ENCODE measurements at regions not wholly inside any gene's neighbourhood (a gene's known extent, or its start where the extent isn't known, plus 50 kb on each side); places are given as distances from the start of the nearest gene placed in this dataset.
"Not testable (repeated sequence)": the region's sequence is repeated elsewhere in the genome, so short reads cannot be mapped to it uniquely, and the experiment has no call there.

DNA sequence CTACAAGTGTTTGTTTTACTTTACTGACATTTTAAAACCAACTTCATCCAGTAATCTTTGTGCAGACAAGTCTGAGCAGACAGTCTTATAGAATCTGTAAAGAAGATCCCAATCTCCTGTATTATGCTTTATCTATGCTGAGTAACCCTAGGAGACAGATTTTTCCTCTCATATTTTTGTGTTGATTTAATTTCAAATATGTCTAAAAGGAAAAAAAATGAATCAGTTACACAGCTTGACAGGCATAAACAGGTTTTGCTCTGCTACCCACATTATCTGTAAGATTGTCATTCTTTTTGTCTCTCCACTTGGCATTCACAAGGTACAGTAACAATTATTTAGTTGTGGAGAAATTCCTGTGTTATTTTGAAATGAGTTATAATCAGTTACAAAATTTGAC is 415.0 kb downstream of the NYAP2 start:
- FAIRE-seq, result no peak
- DNase-seq (ENCODE audit: insufficient read length, low spot score), result no peak

DNA sequence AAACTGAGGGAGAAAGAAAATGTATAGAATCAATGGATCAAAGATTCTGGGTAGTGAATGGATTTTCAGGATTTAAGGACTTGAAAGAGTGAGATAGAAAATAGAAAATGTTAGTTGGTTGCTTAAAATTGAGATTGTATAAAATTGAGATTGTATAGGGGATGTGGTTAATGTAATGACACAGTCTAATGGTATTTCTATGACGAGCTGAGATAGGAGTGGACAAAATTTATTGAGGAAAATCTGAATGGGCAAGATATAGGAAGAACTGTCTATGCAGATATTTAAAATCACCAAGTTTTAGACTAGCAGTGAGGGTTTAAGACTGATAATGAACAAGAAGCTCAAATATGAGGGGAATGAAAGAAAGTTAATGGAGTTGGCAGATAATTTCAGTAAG is 406.6 kb downstream of the NYAP2 start:
- no peak for FAIRE-seq
- DNase-seq (ENCODE audit: insufficient read length, low spot score), result no peak

DNA sequence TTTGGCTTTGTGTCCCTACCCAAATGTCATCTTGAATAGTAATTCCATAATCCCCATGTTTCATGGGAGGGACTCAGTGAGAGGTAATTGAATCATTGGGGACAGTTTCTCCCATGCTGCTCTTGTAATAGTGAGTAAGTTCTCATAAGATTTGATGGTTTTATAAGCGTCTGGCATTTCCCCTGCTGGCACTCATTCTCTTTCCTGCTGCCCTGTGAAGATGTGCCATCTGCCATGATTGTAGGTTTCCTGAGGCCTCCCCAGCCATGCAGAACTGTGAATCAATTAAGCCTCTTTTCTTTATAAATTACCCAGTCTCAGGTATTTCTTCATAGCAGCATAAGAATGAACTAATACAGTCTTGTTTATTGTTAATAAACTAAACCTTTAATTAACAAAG is 402.6 kb downstream of the NYAP2 start:
- FAIRE-seq, result not testable (repeated sequence)

DNA sequence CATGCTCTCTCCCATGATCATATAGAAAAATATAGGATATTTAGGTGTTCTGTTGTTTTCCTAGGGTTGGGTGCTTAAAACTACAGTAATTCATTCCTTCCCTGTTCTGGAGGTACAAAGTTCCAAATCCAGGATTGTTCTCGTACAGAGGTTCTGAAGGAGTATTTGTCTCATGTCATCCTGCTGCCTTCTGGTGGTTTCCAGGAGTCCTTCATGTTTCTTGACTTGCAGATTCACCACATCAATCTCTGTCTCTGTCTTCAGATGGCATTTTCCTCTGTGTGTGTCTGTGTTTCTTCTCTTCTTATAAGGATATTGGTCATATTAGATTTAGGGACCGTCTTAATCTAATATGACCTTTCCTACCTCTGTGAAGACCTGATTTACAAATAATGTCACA is 397.9 kb downstream of the NYAP2 start:
- DNase-seq (ENCODE audit: insufficient read length, low spot score), result no peak
- FAIRE-seq, result no peak

More for the DNA sequence above, 402.6 kb downstream of the NYAP2 start:
- DNase-seq (ENCODE audit: insufficient read length, low spot score), result not testable (repeated sequence)

DNA sequence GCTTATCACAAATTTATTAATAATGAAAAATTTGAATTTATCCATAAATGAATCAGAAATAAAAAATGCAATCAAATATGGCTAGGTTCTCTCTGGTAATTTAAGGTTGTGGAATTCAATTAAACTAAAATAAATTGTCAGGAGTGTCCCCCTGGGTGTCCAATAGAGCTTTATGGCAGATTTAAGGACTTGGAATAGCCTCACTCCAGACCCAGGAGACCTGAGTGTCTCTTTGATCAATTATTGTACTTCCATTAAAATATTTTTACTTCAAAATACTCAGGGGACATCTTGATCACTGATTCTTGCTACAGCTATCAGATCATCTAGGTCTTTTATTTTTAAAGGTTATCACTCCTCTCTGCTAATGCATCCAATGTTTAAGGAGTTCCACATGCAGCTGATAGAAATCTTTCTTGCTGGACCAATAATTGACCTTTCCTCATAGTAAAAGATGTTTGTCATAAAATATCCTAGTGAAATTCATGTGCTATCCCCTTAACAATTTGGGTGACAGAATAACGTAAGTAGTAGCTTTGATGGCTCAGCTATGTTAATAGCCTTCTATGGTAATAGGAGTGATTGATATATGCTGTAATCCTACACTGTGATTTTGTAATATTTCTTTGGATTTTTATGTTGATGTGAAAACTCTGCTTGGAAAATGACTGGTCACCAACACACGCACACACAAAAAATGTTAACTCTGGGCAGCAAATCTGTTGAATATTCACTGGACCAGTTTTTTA is 395.3 kb downstream of the NYAP2 start:
- DNase-seq (ENCODE audit: insufficient read length, low spot score) (no peak), FAIRE-seq (no peak)

DNA sequence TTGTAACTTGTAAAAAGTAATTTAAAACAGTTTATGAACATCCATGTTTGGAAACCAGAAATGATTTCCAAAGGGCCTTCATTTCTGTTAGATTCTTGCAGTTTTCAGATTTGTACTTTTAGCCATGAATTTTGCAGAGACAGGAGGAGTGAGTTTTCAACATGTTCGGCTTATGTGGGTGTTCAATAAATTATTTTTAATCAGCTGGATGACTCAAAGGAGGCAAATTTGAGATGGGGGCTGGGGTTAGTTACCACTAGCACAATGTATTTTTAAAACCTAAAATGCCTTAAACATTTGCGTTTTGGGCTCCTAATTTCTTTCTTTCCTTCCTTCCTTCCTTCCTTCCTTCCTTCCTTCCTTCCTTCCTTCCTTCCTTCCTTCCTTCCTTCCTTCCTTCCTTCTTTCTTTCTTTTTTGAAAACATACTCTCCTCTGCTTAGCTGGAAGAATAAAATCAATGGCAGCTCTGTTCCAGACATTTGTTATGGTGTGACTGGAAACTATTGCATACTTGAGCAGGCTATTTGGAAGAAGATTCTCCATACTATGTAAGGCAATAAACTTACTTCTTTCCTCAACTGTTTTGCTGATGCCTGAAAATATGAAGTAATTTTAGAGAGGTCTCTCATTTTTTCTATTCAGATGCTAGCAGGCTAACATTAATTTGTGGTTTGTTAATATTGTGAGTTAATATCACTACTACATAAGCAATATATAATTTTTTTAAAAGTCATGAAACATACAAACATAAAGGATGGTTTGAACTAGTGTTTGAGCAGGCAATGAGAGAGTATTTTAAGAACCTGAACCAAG is 394.4 kb downstream of the NYAP2 start:
- DNase-seq (ENCODE audit: insufficient read length, low spot score), result no peak
- FAIRE-seq, result no peak

DNA sequence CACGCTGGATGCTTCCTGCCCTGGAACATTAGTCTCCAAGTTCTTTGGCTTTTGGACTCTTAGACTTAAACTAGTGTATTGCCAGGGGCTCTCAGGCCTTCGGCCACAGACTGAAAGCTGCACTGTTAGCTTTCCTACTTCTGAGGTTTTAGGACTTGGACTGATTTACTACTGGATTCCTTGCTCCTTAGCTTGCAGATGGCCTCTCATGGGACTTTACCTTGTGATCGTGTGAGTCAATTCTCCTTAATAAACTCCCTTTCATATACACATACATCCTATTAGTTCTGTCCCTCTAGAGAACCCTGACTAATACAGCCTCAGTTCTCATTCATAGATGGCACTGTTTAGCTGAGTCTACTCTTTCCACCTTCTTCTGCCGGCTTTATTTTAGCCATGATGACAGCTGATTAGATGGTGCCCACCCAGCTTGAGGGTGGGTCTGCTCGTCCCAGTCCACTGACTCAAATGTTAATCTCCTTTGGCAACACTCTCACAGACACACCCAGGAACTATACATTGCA is 389.1 kb downstream of the NYAP2 start:
- no peak for DNase-seq (ENCODE audit: insufficient read length, low spot score)
- no peak for FAIRE-seq

DNA sequence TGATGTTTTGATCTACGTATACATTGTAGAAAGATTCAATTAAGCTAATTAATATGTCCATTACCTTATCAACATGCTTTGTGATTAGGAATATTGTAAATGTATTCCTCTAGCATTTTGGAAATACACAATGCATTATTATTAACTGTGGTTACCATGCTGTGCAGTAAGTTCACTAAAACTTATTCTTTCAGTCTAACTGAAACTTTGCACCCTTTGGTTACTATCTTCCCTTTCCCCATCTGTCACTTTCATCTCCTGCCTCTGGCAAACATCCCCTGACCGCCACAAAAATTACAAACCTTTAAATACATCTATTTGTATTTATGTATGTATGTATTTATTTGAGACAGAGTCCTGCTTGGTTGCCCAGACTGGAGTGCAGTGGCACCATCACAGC is 388.0 kb downstream of the NYAP2 start:
- FAIRE-seq, result no peak
- DNase-seq (ENCODE audit: insufficient read length, low spot score), result no peak

DNA sequence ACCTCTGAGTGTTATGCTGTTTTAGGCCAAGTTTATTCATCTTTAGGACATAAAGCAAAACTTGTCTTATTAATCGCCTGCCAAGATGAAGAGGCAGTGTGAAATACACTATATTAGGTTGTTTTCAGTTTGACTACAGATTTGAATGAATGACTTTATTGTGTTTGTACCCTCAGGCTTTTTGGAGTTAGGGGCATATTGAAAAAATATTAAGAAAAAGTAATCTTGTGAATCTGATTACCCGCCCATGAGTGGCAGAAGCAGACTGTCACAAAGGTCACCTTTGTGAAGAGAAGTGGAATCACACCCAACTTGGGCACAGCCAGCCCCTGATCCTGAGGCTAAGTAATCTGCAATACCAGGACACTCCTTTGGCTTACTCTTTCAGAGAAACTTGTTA is 382.5 kb downstream of the NYAP2 start:
- DNase-seq (ENCODE audit: insufficient read length, low spot score) (no peak), FAIRE-seq (no peak)

DNA sequence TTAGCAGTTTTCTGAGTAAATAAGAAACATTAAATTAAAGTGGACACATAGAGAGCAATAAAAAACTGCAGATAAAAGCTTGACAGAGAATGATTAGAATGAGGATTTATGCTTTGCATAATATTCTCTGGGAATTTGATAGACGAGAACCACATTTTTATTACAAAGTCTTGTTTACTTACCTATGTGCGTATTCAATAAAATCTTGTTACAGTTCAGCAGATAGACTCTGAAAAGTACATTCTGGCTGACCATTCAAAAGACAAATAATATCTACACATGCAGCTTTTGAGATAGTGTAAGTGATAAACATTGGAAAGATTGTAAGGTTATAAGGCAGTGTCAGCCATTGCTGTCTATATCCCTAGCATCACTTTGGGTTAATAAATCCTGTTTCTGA is 381.6 kb downstream of the NYAP2 start:
- no peak for FAIRE-seq
- no peak for DNase-seq (ENCODE audit: insufficient read length, low spot score)

DNA sequence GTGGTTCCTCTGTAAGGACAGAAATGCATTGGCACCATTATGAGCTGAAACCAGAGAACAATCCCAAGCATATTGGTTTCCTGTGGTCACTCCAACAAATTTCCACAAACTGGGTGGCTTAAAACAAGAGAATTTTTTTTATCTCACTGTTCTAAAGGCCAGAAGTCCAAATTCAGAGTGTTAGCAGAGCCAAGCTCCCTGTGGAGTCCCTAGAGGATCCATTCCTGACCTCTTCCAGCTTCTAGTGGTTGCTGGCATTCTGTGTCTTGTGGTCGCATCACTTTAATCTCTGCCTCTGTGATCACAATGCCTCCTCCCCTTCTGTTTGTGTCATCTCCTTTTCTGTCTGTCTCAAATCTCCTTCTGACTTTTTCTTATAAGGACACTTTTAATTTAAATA is 380.3 kb downstream of the NYAP2 start:
- no peak for FAIRE-seq
- no peak for DNase-seq (ENCODE audit: insufficient read length, low spot score)

DNA sequence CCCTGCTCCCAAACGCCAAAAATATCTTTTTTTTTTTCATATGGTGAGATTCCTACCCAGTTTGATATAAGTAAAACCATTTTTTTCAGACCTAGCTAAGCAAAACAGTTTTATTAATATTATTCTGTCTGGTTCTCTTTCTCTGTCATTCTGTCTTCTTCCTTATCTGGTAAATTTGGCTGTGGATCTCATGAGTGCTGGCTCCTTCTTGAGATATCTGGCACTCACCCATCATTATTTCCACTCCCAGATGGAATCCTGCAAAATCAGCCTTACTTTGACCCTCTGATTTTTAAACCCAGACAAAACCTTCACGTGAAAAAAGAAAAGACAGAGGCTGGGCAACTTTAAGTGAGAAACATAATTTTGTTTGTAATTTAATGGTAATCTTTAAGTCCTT is 373.6 kb downstream of the NYAP2 start:
- FAIRE-seq, result no peak
- DNase-seq (ENCODE audit: insufficient read length, low spot score), result no peak

DNA sequence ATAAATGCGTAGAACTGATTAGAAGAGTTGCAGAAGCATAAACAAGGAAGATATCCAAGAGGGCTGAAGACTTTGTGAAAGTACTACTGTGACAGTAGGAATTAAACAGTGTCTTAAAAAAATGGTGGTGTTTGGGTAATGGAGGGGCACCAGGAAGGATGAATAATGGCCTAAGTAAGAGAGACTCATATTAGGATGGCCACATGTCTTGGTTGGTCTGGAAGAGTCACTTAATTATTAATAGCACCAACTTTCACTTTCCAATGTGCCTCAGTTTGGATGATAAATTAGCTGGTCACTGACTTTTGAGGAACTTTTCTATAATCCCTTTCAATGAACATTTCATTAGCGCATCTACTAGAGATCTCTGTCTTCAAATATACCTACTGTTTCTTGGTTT is 372.2 kb downstream of the NYAP2 start:
- FAIRE-seq (no peak), DNase-seq (ENCODE audit: insufficient read length, low spot score) (no peak)

DNA sequence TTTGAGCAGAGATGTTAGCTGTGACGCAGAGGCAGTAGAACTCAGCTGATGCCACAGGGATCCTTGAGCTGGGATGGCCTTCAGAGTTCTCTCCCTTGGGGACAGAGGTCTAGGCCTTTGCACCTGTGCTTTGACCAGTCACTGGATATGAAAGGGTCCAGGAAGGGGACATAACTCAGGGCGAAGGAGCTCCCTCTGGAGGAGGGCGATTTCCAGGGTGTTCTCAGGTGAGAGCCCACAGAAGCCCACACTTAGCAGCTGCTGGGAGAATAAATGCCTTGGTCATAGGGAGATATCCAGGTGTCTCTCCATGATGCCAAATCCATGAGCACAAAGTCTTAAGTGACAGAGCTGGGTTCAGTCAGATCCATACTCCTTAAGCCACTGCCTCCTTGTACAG is 369.2 kb downstream of the NYAP2 start:
- FAIRE-seq (no peak), DNase-seq (ENCODE audit: insufficient read length, low spot score) (no peak)

DNA sequence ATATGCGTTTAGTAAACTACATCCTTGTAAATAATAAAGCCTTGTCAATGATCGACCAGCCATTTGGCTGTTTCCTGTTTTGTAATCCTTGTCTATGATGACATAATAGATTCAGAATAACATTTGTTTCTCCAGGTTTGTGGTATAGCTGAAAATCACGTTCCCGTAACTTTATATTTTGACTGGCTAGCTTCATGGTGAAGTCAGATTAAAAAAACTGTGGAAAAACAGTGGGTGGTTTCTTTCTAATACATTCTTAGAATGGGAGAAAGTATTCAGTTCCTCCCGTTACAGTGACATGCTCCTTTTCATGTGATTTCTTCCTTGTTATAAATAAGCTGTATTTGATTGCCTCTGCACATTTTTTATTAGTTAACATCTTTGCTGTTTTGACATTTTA is 366.9 kb downstream of the NYAP2 start:
- no peak for DNase-seq (ENCODE audit: insufficient read length, low spot score)
- FAIRE-seq, result no peak

DNA sequence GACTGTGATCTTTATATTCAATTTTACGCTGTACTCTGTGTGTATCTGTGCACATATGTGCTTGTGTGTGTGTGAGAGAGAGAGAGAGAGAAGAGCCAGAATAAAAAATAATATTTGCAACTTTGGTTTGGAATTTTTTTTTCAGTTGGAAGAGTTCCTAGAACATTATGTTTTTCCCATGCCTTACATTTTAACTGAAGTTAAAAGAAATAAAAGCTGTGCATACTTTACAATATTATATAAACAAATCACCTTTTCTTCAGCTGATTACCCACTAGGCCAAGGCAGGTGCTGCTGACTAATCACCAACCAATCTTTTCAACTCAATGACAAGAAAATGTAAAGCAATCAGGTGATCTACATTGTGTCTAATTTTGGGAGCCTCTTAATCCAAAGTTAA is 366.3 kb downstream of the NYAP2 start:
- DNase-seq (ENCODE audit: insufficient read length, low spot score) (no peak), FAIRE-seq (no peak)

DNA sequence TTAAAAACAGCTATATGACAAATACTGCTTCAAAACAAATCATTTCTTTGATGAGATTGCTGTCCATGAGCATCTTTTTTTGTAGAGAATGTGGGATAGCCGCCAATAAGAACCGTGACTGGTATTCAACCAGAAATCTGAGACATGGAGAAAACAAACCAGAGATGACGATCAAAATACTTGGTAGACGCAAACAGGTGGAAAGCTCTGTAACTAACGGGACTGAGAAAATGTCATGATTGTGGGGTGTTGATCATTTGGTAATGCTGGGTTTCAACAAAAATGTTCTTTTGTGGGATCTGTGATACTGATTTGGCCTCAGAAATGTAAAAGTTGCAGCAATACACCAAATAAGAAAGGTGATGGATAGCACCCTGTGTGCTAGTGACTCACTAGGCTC is 364.8 kb downstream of the NYAP2 start:
- DNase-seq (ENCODE audit: insufficient read length, low spot score), result no peak
- no peak for FAIRE-seq

DNA sequence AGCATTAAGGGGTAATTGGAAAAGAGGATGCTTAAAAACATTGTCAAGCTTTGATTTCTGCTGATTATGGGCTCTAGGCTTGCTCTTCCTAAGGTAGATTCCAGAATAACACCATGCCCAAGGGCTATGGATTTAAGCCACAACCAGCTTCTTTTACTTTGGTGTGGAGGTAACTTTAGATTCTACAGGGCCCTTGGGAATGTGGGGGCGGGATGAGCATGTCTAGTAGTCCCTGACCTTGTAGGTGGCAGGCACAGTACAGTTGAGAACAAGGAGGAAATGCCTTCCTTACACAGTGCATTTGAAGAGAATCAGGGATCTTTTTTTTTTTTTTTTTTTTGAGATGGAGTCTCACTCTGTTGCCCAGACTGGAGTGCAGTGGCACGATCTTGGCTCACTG is 364.2 kb downstream of the NYAP2 start:
- FAIRE-seq (no peak), DNase-seq (ENCODE audit: insufficient read length, low spot score) (no peak)

DNA sequence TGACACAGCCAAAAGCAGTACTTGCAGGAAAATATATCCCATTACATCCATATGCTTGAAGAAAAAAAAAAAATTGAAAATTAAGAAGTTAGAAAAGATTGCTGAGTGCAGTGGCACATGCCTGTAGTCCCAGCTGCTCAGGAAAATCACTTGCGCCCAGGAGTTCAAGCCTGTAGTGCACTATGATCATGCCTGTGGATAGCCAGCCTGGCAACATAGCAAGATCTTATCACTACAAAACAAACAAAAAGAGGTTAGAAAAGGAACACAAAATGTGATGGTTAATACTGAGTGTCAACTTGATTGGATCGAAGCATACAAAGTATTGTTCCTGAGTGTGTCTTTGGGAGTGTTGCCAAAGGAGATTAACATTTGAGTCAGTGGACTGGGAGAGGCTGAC is 361.9 kb downstream of the NYAP2 start:
- FAIRE-seq (no peak), DNase-seq (ENCODE audit: insufficient read length, low spot score) (no peak)

DNA sequence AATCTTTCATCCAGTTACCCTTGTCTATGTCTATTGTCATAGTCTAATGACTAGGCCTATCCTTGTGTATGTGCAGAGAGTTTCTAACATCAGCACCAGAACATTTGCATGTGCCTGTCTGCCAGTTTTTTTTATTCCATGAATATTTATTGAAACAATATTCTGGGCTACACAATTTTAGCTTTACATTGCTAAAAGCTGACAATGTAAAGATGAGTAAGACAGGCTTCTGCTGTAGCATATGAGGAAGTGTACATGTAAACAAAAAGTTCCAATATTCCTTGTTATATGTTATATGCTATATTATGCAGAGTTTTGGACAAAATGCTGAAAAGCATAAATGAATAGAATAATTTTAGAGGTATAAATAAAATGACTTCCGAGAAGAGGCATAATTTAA is 357.7 kb downstream of the NYAP2 start:
- DNase-seq (ENCODE audit: insufficient read length, low spot score), result no peak
- FAIRE-seq, result no peak

DNA sequence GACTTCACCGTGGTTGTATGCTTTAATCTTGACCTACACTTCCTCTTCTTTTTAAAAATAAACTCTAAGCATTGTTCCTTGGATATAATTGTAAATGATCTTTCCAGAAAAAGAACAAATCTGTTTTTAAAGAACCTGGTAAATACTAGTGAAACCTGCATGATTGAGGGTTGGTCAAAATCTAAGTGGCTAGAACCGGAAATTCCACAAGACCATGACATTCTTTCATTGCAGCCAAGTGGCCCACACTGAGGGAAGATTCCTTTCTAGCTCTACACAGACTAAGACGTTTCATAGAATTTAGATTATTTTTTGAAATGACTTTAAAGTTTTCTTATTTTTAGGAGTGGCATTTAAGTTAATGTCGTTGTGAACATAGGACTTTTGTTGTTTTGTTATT is 356.7 kb downstream of the NYAP2 start:
- FAIRE-seq, result no peak
- DNase-seq (ENCODE audit: insufficient read length, low spot score), result no peak

DNA sequence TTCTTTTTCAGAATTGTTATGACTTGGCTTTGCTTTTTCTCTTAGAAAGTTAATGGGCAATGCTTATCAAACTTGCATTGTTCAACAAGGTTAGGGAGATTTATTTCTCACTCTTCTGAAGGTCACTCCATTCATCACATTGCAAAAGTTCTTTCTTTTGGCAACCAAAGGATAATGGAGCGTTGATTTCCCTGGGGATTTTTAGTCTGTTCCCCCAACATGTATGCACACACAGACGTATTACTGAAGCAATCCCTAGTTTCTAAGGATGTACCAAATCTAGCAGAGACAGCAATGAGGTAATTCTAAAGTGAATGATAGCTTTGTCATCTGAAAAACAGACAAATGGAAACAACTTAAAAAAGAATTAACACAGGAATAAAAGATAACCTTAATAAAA is 349.1 kb downstream of the NYAP2 start:
- DNase-seq (ENCODE audit: insufficient read length, low spot score) (no peak), FAIRE-seq (no peak)

Data from HTR-8/SVneo (cell line).